ENCODE measurements at regions not wholly inside any gene's neighbourhood (a gene's known extent, or its start where the extent isn't known, plus 50 kb on each side); places are given as distances from the start of the nearest gene placed in this dataset.

DNA sequence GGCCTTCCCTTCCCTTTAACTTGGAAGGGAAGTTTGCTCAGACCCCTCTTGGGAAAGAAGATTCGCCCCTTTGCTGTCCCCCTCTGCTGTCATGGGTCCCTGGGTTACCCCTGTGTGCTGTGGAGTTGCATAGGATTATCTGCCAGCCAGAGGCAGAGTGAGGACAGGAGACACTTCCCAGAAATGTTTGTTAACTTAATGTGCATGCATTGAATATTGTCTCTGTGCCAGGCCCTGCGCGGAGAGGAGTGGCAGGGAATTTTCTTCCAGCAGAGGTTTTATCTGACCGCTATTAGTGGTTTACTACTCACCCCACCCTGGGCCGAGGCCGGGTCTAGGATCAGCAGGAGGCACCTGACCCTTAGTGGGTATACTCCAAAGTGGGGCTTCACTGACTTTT, 894.8 kb downstream of the TBC1D22A start:
- TF ChIP-seq, protein P1, sequence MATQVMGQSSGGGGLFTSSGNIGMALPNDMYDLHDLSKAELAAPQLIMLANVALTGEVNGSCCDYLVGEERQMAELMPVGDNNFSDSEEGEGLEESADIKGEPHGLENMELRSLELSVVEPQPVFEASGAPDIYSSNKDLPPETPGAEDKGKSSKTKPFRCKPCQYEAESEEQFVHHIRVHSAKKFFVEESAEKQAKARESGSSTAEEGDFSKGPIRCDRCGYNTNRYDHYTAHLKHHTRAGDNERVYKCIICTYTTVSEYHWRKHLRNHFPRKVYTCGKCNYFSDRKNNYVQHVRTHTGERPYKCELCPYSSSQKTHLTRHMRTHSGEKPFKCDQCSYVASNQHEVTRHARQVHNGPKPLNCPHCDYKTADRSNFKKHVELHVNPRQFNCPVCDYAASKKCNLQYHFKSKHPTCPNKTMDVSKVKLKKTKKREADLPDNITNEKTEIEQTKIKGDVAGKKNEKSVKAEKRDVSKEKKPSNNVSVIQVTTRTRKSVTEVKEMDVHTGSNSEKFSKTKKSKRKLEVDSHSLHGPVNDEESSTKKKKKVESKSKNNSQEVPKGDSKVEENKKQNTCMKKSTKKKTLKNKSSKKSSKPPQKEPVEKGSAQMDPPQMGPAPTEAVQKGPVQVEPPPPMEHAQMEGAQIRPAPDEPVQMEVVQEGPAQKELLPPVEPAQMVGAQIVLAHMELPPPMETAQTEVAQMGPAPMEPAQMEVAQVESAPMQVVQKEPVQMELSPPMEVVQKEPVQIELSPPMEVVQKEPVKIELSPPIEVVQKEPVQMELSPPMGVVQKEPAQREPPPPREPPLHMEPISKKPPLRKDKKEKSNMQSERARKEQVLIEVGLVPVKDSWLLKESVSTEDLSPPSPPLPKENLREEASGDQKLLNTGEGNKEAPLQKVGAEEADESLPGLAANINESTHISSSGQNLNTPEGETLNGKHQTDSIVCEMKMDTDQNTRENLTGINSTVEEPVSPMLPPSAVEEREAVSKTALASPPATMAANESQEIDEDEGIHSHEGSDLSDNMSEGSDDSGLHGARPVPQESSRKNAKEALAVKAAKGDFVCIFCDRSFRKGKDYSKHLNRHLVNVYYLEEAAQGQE (IDR thresholded peaks at IDR 0.05; ENCODE audit: insufficient replicate concordance, low read depth) = no peak
- TF ChIP-seq POLR2AphosphoS5 (IDR thresholded peaks at IDR 0.05; ENCODE audit: low read depth) (no peak), CTCF (IDR thresholded peaks at IDR 0.05; ENCODE audit: insufficient read depth, low read length) (no peak), GABPA (IDR thresholded peaks at IDR 0.05; ENCODE audit: low read depth) (no peak), SPI1 (IDR thresholded peaks at IDR 0.05; ENCODE audit: borderline replicate concordance, low read depth) (no peak)
- Histone ChIP-seq H3K27ac (replicated peaks) (no peak overlapping the region), H3K4me3 (replicated peaks; ENCODE audit: insufficient read depth, low read length) (no peak overlapping the region), H3K27me3 (ENCODE audit: insufficient read depth, poor library complexity, severe bottlenecking) (no peaks in the 10 kb centered on the region)
- DNase-seq (ENCODE audit: low read depth in 1 of 2, low spot score in 1 of 2) = no peak

DNA sequence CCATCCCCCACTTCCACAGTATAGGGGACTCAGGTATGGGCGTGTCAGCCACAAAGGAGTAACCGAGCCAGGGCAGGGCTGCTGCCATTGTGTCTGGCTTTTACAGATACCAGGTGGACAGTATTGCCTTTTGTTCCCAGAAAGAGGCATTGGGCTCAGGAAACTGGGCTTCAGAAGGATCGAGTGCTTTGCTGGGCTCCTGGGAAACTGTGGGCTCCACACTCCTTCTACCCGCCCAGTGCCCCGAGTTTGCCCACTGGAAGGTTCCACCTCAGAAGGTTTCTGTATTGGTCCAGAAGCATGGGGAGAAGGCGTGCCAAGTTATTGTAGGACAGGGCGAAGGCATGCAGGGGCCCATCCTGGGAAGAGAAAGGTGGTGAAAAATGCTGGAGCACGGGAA, 894.4 kb downstream of the TBC1D22A start:
- no peaks in the 10 kb centered on the region for H3K27me3 ChIP-seq (ENCODE audit: insufficient read depth, poor library complexity, severe bottlenecking)
- no peak for DNase-seq (ENCODE audit: low read depth in 1 of 2, low spot score in 1 of 2)
- no peak overlapping the region for H3K27ac ChIP-seq (replicated peaks)
- no peak for TF ChIP-seq CTCF (IDR thresholded peaks at IDR 0.05; ENCODE audit: insufficient read depth, low read length)
- TF ChIP-seq, protein P1 (IDR thresholded peaks at IDR 0.05; ENCODE audit: insufficient replicate concordance, low read depth) = no peak
- no peak for TF ChIP-seq SPI1 (IDR thresholded peaks at IDR 0.05; ENCODE audit: borderline replicate concordance, low read depth)
- TF ChIP-seq GABPA (IDR thresholded peaks at IDR 0.05; ENCODE audit: low read depth) = no peak
- TF ChIP-seq POLR2AphosphoS5 (IDR thresholded peaks at IDR 0.05; ENCODE audit: low read depth) = no peak
- H3K4me3 ChIP-seq (replicated peaks; ENCODE audit: insufficient read depth, low read length) = no peak overlapping the region

DNA sequence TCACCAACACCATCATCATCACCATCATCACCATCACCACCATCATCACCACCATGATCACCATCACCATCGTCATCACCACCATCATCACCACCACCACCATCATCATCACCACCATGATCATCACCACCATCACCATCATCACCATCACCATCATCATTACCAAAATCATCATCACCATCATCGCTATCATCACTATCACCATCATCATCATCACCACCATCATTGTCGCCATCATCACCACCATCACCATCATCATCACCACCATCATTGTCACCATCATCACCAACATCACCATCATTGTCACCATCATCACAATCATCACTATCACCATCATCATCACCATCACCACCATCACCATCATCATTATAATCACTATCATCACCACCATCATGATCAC, 893.5 kb downstream of the TBC1D22A start:
- no peak overlapping the region for H3K27ac ChIP-seq (replicated peaks)
- TF ChIP-seq, protein P1 (IDR thresholded peaks at IDR 0.05; ENCODE audit: insufficient replicate concordance, low read depth) = no peak
- no peak for TF ChIP-seq CTCF (IDR thresholded peaks at IDR 0.05; ENCODE audit: insufficient read depth, low read length)
- TF ChIP-seq GABPA (IDR thresholded peaks at IDR 0.05; ENCODE audit: low read depth) = no peak
- no peak for TF ChIP-seq SPI1 (IDR thresholded peaks at IDR 0.05; ENCODE audit: borderline replicate concordance, low read depth)
- no peak for TF ChIP-seq POLR2AphosphoS5 (IDR thresholded peaks at IDR 0.05; ENCODE audit: low read depth)
- no peaks in the 10 kb centered on the region for H3K27me3 ChIP-seq (ENCODE audit: insufficient read depth, poor library complexity, severe bottlenecking)
- H3K4me3 ChIP-seq (replicated peaks; ENCODE audit: insufficient read depth, low read length) = no peak overlapping the region
- no peak for DNase-seq (ENCODE audit: low read depth in 1 of 2, low spot score in 1 of 2)

Measured in HL-60 (cell line).